Activated CD8-positive, alpha-beta T cell treated with anti-CD3 and anti-CD28 coated beads, Interleukin-2, amount 10 ng/mL, durations not matched to agents 7 days and 5 days (primary cell): ENCODE measurements at regions not wholly inside any gene's neighbourhood (a gene's known extent, or its start where the extent isn't known, plus 50 kb on each side); places are given as distances from the start of the nearest gene placed in this dataset.

Source experiments
- ATAC-seq: fragments of 150-1000 bp; cut with Tn5 transposase; one replicate; pipeline ENCODE4 v1.10.0; 2021; ENCODE audit warnings: moderate library complexity
- CTCF ChIA-PET: fragments of 350-600 bp; sonication (Branson Sonifier 250); formaldehyde crosslinking; loops from one replicate; lab custom pipeline; 2021; ENCODE audit warnings: antibody characterized with exemption; lab: Charles Lee
- POLR2A ChIA-PET: fragments of 350-600 bp; sonication (Branson Sonifier 250); formaldehyde crosslinking; loops from one replicate; lab custom pipeline; 2021; ENCODE audit warnings: antibody characterized with exemption; lab: Charles Lee
- DNase-seq: peaks from one replicate; pipeline ENCODE4 v3.0.0-alpha.2; 2020
- H3K27ac Mint-ChIP-seq: one replicate; pipeline ENCODE4 v1.8.0; 2021; ENCODE audit warnings: mild to moderate bottlenecking, mixed read lengths
- H3K27me3 Mint-ChIP-seq: one replicate; pipeline ENCODE4 v1.8.0; 2021; ENCODE audit warnings: low read depth, mixed read lengths
- H3K36me3 Mint-ChIP-seq: one replicate; pipeline ENCODE4 v1.8.0; 2021; ENCODE audit warnings: low read depth, mixed read lengths
- H3K4me1 Mint-ChIP-seq: one replicate; pipeline ENCODE4 v1.8.0; 2021; ENCODE audit warnings: low read depth, mixed read lengths
- H3K4me3 Mint-ChIP-seq: one replicate; pipeline ENCODE4 v1.8.0; 2021; ENCODE audit warnings: mild to moderate bottlenecking, mixed read lengths
- H3K9me3 Mint-ChIP-seq: one replicate; pipeline ENCODE4 v1.8.0; 2022; ENCODE audit warnings: mixed read lengths; ENCODE audit not compliant: insufficient read depth

- H3K36me3 Mint-ChIP-seq, result no peaks in the 10 kb centered on the region
- H3K4me3 Mint-ChIP-seq, result no peak overlapping the region
- POLR2A ChIA-PET, result interaction anchor here (1.1 kb wide), 1 partner anchor 132 kb away, joined by 3 read pairs; no protein-coding TSS in a partner anchor
- H3K4me1 Mint-ChIP-seq, result no peaks in the 10 kb centered on the region
- no peaks in the 10 kb centered on the region for H3K27me3 Mint-ChIP-seq
- CTCF ChIA-PET, result no interaction called here
- no peak overlapping the region for H3K27ac Mint-ChIP-seq
- ATAC-seq, result no peak
- no peak for DNase-seq
- H3K9me3 Mint-ChIP-seq, result no peaks in the 10 kb centered on the region
Observed at GRCh38 chr2:207296265-207296948, 130.7 kb upstream of the KLF7 start.

DNA sequence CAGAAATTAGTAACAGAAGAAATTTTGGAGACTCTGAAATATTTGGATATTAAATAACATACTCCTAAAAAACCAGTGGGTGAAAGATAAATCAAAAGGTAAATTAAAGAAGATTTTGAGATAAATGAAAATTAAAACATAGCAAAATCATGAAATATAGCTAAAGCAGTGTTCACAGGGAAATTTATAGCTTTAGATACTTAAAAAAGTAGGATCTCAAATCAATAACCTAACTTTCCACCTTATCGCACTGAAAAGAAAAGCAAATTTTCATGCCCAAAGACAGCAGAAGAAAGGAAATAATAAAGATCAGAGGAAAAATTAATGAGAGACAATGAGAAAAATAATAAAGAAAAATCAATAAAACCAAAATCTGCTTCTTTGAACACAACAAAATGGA lies 135.1 kb upstream of the KLF7 start:
- CTCF ChIA-PET, result no interaction called here
- no peak overlapping the region for H3K4me3 Mint-ChIP-seq
- no peak overlapping the region for H3K27ac Mint-ChIP-seq
- H3K36me3 Mint-ChIP-seq, result no peaks in the 10 kb centered on the region
- H3K9me3 Mint-ChIP-seq, result no peaks in the 10 kb centered on the region
- peaks cover 2% of the 10 kb centered on the region for H3K27me3 Mint-ChIP-seq
- ATAC-seq (no peak), DNase-seq (no peak)
- POLR2A ChIA-PET, result interaction anchor here (0.6 kb wide), 1 partner anchor 9 kb away, joined by 3 read pairs; no protein-coding TSS in a partner anchor
- H3K4me1 Mint-ChIP-seq, result no peaks in the 10 kb centered on the region

GRCh38 chr2:207304761-207305160 lies 139.0 kb upstream of the KLF7 start:
- CTCF ChIA-PET, result no interaction called here
- H3K9me3 Mint-ChIP-seq, result no peaks in the 10 kb centered on the region

GRCh38 chr2:207308519-207309224 lies 142.9 kb upstream of the KLF7 start:
- H3K36me3 Mint-ChIP-seq, result no peaks in the 10 kb centered on the region
- no peak overlapping the region for H3K27ac Mint-ChIP-seq
- ChIA-PET POLR2A (no interaction called here), CTCF (interaction anchor here (0.7 to 1.0 kb wide), 2 partner anchors 44 to 164 kb away, joined by 3 read pairs; no protein-coding TSS in a partner anchor)
- DNase-seq, result no peak
- no peak overlapping the region for H3K4me3 Mint-ChIP-seq
- H3K27me3 Mint-ChIP-seq, result no peaks in the 10 kb centered on the region
- peak; percentile 36 for ATAC-seq
- H3K9me3 Mint-ChIP-seq, result no peaks in the 10 kb centered on the region
- H3K4me1 Mint-ChIP-seq, result peaks cover 17% of the 10 kb centered on the region

More at GRCh38 chr2:207304761-207305160, 139.0 kb upstream of the KLF7 start:
- no peak for ATAC-seq
- Mint-ChIP-seq H3K27ac (no peak overlapping the region), H3K36me3 (no peaks in the 10 kb centered on the region), H3K4me3 (no peak overlapping the region), H3K27me3 (peaks cover 2% of the 10 kb centered on the region), H3K4me1 (peaks cover 9% of the 10 kb centered on the region)
- DNase-seq, result no peak
- POLR2A ChIA-PET, result no interaction called here

DNA sequence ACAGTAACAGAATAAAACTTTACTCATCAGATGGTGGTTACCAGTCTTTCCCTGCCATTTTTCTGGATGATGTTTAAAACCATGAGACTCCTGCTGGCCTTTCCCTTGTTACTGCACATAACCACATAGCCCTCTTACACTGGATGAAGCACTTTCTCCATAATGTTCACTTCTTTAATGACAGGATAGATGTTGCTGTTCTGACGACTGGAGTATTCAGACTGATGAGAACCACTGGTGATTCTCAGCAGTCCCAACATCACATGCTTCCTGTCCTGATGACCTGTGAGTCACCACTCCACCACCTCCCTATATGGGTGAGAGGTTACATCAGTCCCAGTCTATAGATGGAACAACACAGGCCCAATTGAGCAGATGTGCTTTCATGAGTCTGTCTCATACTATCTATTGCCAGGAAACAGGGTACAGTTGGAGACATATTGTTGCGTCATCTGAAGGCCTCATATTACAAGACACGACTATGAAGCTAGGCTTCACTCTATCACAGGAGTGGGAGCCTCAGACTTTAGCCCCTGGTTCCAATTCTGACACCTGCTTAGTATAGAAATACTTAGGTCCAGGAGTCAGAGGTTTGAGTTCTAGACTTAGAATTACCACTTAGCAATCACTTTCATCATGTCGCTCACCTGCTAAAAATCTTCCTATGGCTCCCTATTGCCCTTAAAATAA lies 145.7 kb upstream of the KLF7 start:
- Mint-ChIP-seq H3K4me1 (peaks cover 17% of the 10 kb centered on the region), H3K4me3 (no peak overlapping the region), H3K27ac (no peak overlapping the region), H3K9me3 (no peaks in the 10 kb centered on the region), H3K27me3 (no peaks in the 10 kb centered on the region), H3K36me3 (no peaks in the 10 kb centered on the region)
- DNase-seq (no peak), ATAC-seq (peak; percentile 42)
- CTCF ChIA-PET, result interaction anchor here (1.2 kb wide), 1 partner anchor 511 kb away, joined by 3 read pairs; no protein-coding TSS in a partner anchor
- POLR2A ChIA-PET, result no interaction called here

- CTCF ChIA-PET, result no interaction called here
- no peak overlapping the region for H3K27ac Mint-ChIP-seq
- no peak for ATAC-seq
Observed at GRCh38 chr2:207312006-207312356, 146.2 kb upstream of the KLF7 start.

DNA sequence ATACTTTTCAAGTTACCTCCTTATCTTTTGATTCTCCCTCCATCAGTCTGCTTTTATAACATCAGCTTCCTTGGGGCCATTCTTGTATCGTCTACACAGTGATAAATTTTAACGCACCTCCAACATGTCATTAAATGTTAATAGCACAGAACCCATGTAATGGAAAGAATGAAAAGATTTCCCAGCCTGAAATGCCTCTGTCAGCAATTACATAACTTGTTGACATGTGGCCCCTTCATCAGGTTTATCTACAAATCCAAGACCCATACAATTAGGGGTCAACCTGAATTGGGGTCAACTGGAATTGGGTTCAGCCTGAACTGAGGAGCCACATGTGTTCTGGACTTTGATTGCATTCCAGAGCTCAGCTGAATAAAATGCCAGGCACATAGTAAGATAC lies 148.2 kb upstream of the KLF7 start:
- Mint-ChIP-seq H3K36me3 (no peaks in the 10 kb centered on the region), H3K9me3 (no peaks in the 10 kb centered on the region), H3K27me3 (peaks cover 5% of the 10 kb centered on the region), H3K27ac (no peak overlapping the region), H3K4me3 (no peak overlapping the region), H3K4me1 (peaks cover 10% of the 10 kb centered on the region)
- no peak for ATAC-seq
- ChIA-PET CTCF (no interaction called here), POLR2A (no interaction called here)
- no peak for DNase-seq

More at GRCh38 chr2:207312006-207312356, 146.2 kb upstream of the KLF7 start:
- Mint-ChIP-seq H3K4me3 (no peak overlapping the region), H3K4me1 (peaks cover 17% of the 10 kb centered on the region), H3K27me3 (no peaks in the 10 kb centered on the region), H3K36me3 (no peaks in the 10 kb centered on the region), H3K9me3 (no peaks in the 10 kb centered on the region)
- POLR2A ChIA-PET, result no interaction called here
- DNase-seq, result no peak

DNA sequence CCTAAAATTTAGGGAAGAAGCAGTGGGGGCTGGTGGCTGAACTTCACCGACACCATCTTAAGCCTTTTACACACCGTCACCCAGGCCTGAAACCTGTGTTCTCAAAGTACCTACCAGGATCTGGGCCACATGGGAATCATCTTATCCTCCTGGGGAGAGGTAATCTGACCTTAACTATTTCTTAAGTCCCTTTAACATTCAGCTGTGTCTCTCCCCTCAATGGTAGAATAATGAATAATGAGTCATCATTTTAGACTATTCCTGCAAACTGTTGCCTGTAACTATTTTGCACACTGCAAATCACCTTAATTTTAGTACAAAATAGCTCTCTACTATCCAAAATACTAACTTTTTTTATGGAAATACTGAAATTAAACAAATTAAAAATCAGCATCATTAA lies 149.4 kb upstream of the KLF7 start:
- no peak overlapping the region for H3K27ac Mint-ChIP-seq
- peaks cover 8% of the 10 kb centered on the region for H3K4me1 Mint-ChIP-seq
- H3K36me3 Mint-ChIP-seq, result no peaks in the 10 kb centered on the region
- H3K27me3 Mint-ChIP-seq, result peaks cover 5% of the 10 kb centered on the region
- ATAC-seq (no peak), DNase-seq (no peak)
- ChIA-PET POLR2A (no interaction called here), CTCF (no interaction called here)
- H3K4me3 Mint-ChIP-seq, result no peak overlapping the region
- no peaks in the 10 kb centered on the region for H3K9me3 Mint-ChIP-seq

- DNase-seq, result no peak
- H3K4me3 Mint-ChIP-seq, result no peak overlapping the region
- H3K36me3 Mint-ChIP-seq, result no peaks in the 10 kb centered on the region
Observed at GRCh38 chr2:207316484-207316883, 150.7 kb upstream of the KLF7 start.

DNA sequence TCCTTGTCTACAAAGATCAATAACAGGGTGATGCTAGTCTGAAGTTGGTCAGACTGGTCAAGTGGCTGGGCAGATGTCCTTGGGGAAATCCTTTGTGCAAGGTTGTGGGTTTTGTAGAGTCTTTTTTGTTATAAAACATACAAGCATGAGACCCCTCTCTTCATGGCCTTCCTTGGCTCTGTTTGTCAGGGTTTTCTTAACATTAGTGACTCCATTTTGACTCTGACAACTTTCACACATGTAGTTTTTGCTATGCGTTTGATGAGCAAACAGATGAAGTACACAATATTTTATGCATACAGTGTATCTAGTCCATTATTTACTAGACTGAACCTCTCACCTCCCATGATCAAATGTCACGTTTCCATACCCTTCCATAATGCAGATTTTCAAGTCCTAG lies 151.2 kb upstream of the KLF7 start:
- H3K27me3 Mint-ChIP-seq, result peaks cover 8% of the 10 kb centered on the region
- H3K4me1 Mint-ChIP-seq, result peaks cover 1% of the 10 kb centered on the region
- DNase-seq (no peak), ATAC-seq (no peak)
- ChIA-PET CTCF (no interaction called here), POLR2A (no interaction called here)
- H3K27ac Mint-ChIP-seq, result no peak overlapping the region
- no peaks in the 10 kb centered on the region for H3K36me3 Mint-ChIP-seq
- no peaks in the 10 kb centered on the region for H3K9me3 Mint-ChIP-seq
- no peak overlapping the region for H3K4me3 Mint-ChIP-seq

More at GRCh38 chr2:207316484-207316883, 150.7 kb upstream of the KLF7 start:
- ChIA-PET POLR2A (no interaction called here), CTCF (no interaction called here)
- Mint-ChIP-seq H3K27me3 (peaks cover 8% of the 10 kb centered on the region), H3K4me1 (peaks cover 3% of the 10 kb centered on the region), H3K27ac (no peak overlapping the region), H3K9me3 (no peaks in the 10 kb centered on the region)
- no peak for ATAC-seq

DNA sequence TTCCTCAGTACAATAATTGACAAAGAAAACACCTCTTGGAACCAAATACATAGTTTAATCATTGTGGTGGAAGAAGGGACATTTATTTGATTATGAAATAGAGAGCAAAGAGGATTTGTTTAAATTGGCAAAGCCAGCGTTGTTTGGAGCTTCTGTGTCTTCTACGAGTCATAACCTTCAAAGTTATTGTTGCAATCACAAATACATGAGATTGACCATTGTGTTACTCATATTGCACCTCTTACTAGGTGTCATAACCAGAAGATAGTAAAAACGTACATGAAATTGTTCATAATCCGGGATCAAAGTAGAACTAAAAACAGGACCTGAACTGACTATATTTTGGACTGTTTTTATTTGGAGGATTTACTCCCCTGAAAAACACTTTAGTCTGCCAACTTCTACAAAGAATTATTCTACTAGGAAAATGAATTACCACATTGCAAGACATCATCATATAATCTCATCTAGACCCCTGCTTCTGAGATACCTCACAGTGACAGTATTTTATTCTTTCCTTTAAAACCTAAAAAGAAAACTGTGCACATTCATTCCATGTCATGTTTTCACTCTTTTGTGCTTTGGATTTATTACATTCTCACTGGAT lies 151.7 kb upstream of the KLF7 start:
- ATAC-seq (no peak), DNase-seq (no peak)
- Mint-ChIP-seq H3K9me3 (no peaks in the 10 kb centered on the region), H3K4me3 (no peak overlapping the region), H3K27me3 (peaks cover 8% of the 10 kb centered on the region), H3K4me1 (no peaks in the 10 kb centered on the region), H3K27ac (no peak overlapping the region), H3K36me3 (no peaks in the 10 kb centered on the region)
- CTCF ChIA-PET, result no interaction called here
- POLR2A ChIA-PET, result no interaction called here
